Nucleus accumbens (tissue), 56 donors: ENCODE measurements at regions not wholly inside any gene's neighbourhood (a gene's known extent, or its start where the extent isn't known, plus 50 kb on each side); places are given as distances from the start of the nearest gene placed in this dataset.
"Not testable (repeated sequence)": the region's sequence is repeated elsewhere in the genome, so short reads cannot be mapped to it uniquely, and the experiment has no call there.

ENCODE experiments used
- DNase-seq, 56 donors: peaks; one replicate each; lab custom pipeline; 2025; lab: John Stamatoyannopoulos, UW

GRCh38 chr5:84885485-84886258 is 501.0 kb upstream of the EDIL3 start:
- DNase-seq: no peak

- DNase-seq: no peak
Measured at GRCh38 chr5:84881737-84882136, 497.1 kb upstream of the EDIL3 start.

DNA sequence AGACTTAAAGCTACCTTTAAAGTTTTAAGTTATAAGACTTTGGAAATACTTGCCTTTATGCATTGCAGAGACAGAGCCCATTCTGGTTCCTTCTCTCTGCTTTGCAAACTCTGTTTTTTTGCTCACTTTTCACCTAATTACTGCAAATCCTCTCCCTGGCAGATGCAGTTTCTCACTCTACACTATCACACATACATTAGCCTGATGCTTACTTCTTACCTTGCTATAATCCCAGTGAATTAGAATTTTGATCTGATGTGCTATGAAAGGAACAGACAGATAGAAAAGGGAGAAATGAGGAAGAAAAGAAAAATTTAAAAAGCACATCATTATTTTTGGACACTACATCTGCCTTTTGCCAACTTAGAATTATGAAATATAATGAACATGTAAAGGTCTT is 489.5 kb upstream of the EDIL3 start:
- no peak for DNase-seq

DNA sequence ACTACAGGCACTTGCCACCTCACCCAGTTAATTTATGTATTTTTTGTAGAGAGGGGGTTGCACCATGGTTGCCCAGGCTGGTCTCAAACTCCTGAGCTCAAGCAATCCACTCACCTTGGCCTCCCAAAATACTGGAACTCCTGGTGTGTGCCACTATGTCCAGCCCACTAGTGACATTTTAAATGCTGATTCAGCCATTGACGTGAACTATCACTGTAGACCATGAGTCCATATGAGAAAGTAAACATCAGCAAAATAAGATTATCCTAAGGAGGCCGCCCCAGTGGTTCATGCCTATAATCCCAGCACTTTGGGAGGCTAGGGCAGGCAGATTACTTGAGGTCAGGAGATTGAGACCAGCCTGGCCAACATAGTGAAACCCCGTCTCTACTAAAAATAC is 488.1 kb upstream of the EDIL3 start:
- no peak for DNase-seq

GRCh38 chr5:84870369-84870768 is 485.7 kb upstream of the EDIL3 start:
- DNase-seq: no peak

- DNase-seq: no peak
Measured at GRCh38 chr5:84869675-84870074, 485.0 kb upstream of the EDIL3 start.

GRCh38 chr5:84863936-84864335 is 479.3 kb upstream of the EDIL3 start:
- DNase-seq: not testable (repeated sequence)

DNA sequence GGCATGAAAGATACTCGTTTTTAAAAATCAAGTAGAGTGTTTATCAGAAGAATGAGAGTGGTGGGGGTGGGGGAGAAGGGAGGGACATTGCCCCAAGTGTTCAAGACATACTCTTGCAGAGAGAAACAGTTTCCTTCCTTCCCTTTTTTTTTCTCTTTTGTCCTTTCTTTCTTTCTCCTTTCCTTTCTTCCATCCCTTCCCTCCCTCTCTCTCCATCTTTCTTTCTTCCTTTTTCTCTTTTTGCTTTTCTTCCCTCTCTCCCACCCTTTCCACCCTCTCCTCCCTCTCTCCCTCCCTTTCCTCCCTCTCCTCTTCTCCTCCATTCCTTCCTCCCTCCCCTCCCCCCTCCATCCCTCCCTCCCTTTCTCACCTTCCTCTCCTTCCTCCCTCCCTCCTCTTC is 478.3 kb upstream of the EDIL3 start:
- no peak for DNase-seq

GRCh38 chr5:84862132-84862531 is 477.5 kb upstream of the EDIL3 start:
- no peak for DNase-seq

DNA sequence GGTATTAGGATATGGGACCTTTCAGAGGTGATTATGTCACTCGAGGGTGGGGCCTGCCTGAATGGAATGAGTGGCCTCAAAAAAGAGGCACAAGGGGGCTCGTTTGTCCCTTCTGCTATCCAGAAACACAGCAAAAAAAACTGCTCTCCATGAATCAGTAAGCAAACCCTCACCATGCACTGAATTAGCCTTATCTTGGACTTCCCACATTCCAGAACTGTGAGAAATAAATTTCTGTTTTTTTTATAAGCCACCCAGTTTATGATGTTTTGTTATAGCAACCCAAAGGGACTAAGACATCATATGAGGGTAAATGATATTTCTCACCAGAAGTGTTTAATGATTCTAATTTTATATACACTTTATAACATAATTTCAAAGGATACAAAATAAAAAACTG is 476.6 kb upstream of the EDIL3 start:
- DNase-seq: no peak

GRCh38 chr5:84859056-84859455 is 474.4 kb upstream of the EDIL3 start:
- DNase-seq: no peak

- no peak for DNase-seq
Measured at GRCh38 chr5:84831701-84832100, 447.0 kb upstream of the EDIL3 start.

GRCh38 chr5:84830265-84830664 is 445.6 kb upstream of the EDIL3 start:
- no peak for DNase-seq

DNA sequence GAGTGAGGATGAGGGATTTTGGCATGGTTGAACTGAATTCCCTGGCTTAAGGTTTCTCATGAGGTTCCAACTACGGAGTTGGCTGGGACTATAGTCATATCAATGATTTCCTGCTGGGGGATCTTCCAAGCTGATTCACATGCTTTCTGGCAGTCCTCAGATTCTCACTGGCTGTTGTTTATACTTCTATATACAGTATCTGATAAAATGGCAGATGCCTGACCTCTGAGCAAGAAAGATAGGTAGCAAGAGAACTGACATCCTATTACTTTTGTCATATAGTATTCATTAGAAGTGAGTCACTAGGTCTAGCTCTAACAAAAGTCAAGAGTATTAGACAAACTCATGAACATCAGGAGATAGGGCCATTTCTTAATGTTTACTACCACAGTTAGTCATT is 440.9 kb upstream of the EDIL3 start:
- no peak for DNase-seq

GRCh38 chr5:84821924-84822323 is 437.2 kb upstream of the EDIL3 start:
- DNase-seq: no peak

DNA sequence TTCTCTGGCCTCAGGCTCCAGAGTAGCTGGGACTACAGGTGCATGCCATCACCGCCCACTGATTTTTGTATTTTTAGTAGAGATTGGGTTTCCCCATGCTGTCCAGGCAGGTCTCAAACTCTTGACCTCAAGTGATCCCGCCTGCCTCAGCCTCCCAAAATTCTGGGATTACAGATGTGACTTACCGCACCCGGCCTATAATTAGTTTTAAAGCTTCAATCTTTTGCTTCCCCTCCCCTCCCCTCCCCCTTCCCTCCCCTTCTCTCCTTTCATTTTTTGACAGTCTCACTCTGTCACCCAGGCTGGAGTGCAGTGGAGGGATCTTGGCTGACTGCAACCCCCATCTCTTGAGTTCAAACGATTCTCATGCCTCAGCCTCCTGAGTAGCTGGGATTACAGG is 433.3 kb upstream of the EDIL3 start:
- no peak for DNase-seq

- no peak for DNase-seq
Measured at GRCh38 chr5:84816746-84817547, 432.3 kb upstream of the EDIL3 start.

GRCh38 chr5:84816160-84816559 is 431.5 kb upstream of the EDIL3 start:
- DNase-seq: no peak

- DNase-seq: no peak
Measured at GRCh38 chr5:84805473-84805872, 420.8 kb upstream of the EDIL3 start.

DNA sequence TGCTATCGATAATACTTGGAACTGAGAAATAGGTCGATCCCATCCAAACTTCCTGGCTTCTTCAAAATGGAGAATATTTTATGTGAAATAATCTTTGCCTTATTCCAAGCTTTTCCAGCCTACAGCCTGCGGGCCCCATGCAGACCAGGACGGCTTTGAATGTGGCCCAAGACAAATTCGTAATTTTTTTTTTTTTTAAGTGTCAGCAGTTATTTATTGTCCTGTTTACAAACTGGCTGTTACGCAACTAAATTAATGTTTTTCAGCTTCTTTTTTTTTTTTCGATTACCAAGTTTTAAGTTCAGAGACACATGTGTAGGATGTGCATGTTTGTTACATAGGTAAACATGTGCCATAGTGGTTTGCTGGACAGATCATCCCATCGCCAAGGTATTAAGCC is 411.7 kb upstream of the EDIL3 start:
- no peak for DNase-seq

- DNase-seq: no peak
Measured at GRCh38 chr5:84794486-84795035, 409.9 kb upstream of the EDIL3 start.

DNA sequence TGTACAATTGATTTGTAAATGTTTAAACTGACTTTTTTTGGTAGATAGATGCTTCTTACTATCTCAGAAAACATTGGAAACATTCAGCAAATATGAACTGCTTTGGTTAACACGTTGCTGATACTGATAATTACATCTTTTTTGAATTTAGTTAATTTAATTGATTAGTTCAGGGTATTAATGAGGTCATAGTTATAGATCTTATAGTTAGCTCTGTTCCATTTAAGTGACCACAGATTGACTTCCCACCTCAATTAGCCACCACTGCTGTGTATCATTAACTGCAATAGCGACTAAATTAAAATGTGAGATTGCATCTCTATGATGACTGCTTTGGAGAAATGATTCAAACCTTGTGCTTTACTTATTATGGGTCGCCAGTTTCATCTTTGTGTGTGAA is 407.1 kb upstream of the EDIL3 start:
- no peak for DNase-seq
